GM19455 (cell line): ENCODE measurements at regions not wholly inside any gene's neighbourhood (a gene's known extent, or its start where the extent isn't known, plus 50 kb on each side); places are given as distances from the start of the nearest gene placed in this dataset.

Experiments used
- ATAC-seq: cut with Tn5 transposase; IDR thresholded peaks from one replicate; pipeline ENCODE4 v1.9.1; 2021; ENCODE audit not compliant: unreplicated experiment

GRCh38 chr16:79449067-79449769 lies 151.3 kb downstream of the MAF start:
- no peak for ATAC-seq

- no peak for ATAC-seq
Observed at GRCh38 chr16:79444572-79444971, 156.0 kb downstream of the MAF start.

- ATAC-seq = no peak
Observed at GRCh38 chr16:79439901-79440300, 160.6 kb downstream of the MAF start.

- no peak for ATAC-seq
Observed at GRCh38 chr16:79437764-79438751, 162.5 kb downstream of the MAF start.

DNA sequence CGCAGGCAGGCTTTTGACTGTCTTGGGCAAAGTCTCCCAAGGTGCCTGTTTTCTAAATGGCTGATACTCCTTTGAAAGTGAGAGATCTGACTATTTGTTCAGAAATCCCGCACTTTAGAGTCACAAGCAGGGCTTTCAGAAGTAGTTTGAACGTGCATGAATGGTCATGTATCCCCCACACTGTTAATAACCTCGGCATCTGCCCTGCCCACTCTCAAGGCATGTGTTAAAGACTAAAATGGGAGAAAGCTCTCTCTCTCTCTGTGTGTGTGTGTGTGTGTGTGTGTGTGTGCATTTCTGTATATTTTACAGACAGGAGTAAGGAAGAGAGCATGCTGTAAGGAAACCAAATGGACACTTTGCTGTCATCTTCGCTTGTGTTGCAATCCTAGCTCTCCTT lies 163.7 kb downstream of the MAF start:
- no peak for ATAC-seq

- ATAC-seq = no peak
Observed at GRCh38 chr16:79434771-79435170, 165.8 kb downstream of the MAF start.

GRCh38 chr16:79434092-79434491 lies 166.4 kb downstream of the MAF start:
- no peak for ATAC-seq

- ATAC-seq = no peak
Observed at GRCh38 chr16:79431923-79432322, 168.6 kb downstream of the MAF start.

DNA sequence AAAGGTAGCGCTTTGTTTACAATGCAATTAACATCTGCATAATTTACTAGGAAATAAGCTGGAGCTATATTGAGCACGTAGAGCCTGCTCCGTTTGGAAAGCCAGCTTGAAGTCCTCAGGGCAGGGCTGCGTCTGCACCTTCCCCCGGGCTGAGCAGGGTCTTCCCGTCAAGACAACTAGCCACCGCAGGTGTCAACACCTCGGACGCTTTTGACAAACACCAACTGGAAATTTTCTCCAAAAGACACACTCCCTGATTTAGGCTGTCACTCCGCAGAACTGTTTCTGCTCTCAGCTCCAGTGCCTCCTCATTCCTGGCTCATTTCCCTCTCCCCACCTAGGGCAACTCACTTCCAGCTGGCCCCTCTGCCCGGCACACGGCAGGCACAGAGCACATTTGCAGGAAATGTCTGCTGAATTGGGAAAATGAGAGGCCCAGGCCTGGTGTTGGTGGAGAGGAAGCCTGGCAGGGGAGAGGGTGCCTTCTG lies 170.3 kb downstream of the MAF start:
- ATAC-seq = no peak

DNA sequence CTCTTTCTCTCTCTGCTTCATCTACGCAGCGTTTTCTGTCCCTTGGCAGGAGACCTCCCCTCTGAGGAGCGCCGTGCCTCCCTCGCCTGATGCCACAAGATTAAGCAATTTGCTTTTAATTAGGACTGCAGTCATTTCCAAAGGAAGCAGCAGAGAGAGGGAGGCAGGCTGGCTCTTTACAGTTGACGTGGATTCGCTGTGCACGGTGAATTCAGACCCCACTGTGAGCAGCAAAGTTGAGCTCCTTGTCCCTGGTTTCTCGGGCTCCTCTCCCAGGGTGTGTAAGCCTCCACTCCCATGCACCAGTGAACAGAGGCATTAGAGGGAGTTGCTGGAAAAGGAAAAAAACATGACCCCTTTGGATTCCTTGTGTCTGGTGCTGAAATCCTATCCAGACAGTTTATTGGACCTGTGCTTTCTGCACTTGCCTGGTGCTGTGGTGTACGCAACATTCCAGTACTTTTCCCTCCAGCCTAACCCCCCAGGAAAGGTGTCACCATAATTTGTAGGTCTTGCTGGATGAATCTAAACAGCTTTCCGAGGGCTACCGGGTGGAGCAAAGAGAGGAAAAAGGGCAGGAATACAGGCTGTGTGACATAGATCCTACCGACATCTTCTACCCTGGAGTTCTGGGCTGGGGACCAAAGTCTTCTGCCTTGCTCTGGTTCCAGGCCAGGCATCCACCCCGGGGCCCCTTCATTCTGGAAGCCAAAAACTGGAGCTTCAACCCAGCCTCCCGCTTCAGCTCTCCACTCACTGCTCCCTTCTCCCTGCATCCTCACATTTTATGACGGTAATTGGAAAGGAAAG lies 171.0 kb downstream of the MAF start:
- no peak for ATAC-seq

DNA sequence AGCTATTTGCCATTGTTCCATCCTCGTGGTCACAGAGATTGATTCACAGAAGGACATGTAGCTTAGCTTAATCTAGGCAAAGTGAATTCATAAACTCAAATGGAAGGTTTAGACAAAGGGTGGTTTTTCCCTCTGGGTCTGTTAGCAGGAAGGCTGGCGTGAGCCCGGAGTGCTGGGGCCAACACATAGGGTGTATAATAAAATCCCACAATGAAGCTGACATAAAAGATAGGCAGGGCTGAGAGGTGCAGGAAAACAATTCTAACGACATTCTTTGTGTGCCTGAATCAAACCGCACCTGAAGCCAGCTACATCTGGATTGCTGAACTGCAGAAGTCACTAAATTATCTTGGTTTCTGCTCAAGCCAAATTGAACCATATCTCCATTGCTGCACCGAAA lies 173.9 kb downstream of the MAF start:
- no peak for ATAC-seq

DNA sequence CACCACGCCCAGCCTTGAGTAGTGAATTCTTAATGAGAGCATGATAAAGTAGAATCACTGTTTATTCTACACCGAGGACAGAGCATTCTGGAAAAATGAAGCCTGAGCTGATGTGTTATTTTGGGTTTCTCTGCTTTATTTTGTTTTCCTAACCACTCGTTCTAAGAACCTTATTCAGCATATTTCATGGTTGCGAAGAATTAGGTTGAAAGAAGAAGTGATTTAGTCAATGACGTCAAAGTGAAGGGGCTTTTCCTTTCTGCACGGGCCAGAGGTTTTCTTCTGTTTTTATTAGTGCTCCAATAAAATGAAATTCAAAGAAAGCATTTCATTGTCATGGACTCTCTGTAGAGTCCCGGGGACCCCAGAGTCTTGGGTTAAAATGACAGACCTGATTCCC lies 178.5 kb downstream of the MAF start:
- ATAC-seq = no peak

- no peak for ATAC-seq
Observed at GRCh38 chr16:79421126-79421525, 179.4 kb downstream of the MAF start.

- ATAC-seq = no peak
Observed at GRCh38 chr16:79420493-79420892, 180.0 kb downstream of the MAF start.

DNA sequence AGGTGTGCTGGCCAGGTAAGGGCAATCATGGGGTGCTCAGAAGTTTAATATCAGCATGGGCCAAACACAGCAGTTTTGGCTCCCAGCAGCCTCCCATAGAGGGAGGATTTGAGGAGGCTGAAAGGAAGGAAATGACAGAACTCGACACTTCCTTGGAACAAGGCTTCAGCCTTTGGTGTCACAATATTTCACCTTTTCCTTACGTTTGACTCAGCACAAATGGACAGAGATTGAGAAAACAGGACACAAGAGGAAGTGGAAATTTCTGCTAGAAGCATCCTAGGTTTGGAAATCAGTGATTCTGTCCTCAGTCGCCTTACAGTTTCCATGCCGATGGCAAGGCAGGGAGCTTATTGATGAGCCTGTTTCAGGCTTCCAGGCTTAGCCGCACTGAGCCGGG lies 181.4 kb downstream of the MAF start:
- ATAC-seq = no peak

GRCh38 chr16:79417601-79418008 lies 182.9 kb downstream of the MAF start:
- ATAC-seq = no peak

DNA sequence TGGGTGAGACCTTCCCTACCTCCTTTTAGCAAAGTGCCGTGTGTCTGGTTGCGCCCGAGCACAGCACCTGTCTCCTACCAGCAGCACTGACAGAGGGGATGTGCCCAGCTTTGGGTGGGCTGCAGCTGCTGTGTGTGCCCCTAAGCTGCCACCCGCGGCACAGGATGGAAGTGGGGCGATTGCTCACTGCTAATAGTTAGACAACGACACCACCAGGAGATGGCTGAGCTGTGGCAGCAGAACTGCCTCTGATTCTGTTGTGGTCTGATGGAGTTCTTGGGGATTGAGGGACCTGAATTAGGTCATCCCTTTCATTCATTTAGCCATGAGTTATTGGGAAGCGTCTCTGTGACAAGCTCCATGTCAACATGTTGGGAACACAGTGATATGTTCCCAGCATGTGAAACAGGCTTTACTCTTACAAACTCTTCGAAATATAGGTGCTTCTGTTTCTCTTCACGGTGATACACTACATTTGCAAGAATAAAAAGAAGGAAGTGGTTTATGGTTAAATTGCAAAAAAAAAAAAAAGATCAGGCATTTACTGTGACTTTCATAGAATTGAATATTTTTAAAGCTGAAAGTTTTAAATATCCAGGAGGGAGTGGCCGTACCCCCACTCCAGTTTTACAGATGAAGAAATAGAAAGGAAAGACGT lies 184.4 kb downstream of the MAF start:
- no peak for ATAC-seq

- no peak for ATAC-seq
Observed at GRCh38 chr16:79412783-79413225, 187.7 kb downstream of the MAF start.

DNA sequence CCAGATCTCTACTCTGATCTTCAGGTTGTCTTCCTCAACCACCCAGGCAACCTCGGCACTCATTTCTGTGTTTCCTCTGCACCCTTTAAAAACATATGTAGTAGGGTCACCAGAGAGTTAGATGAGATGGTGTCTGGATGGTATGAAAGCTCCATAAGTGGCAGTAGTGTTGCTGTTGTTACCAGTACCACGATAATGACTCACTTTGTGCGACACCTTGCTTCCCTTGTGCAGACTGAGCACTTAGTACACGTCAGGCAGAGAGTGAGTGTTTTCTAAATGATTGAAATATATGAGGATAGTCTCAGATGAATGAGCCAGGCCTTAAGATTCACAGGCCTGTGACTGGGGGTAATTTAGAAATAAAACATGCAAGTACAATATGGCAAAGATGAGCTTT lies 188.7 kb downstream of the MAF start:
- ATAC-seq = no peak

GRCh38 chr16:79411357-79411756 lies 189.2 kb downstream of the MAF start:
- ATAC-seq = no peak

DNA sequence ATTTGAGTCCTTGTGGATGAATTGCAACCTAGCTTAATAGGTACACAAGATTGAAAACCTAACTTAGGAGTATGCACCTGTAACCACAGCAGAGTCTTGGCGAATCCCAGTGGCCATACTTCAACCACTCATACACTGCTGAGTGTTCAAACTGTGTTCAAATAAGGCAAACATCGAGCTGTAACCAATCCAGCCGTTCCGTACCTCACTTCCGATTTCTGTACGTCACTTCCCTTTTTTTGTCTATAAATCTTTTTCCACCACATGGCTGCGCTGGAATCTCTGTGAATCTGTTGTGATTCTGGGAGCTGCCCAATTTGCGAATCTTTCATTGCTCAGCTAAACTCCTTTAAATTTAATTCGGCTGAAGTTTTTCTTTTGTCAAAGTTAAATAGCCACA lies 190.6 kb downstream of the MAF start:
- no peak for ATAC-seq
